IMR-90 (cell line): ENCODE measurements at regions not wholly inside any gene's neighbourhood (a gene's known extent, or its start where the extent isn't known, plus 50 kb on each side); places are given as distances from the start of the nearest gene placed in this dataset.

Experiments used
- ATAC-seq: fragments of 200-7000 bp; cut with Tn5 transposase; 2 replicates; pipeline ENCODE4 v1.9.1; 2020; ENCODE audit warnings: low read depth, mild to moderate bottlenecking, moderate library complexity
- BruUV-seq: library from RNA; stranded (reverse); fragments of 400-500 nt; replicated peaks from 2 replicates; lab custom pipeline; 2021; lab: Mats Ljungman, UMichigan
- CTCF ChIA-PET: fragments of 300-600 bp; formaldehyde crosslinking; extraction: SDS; loops from one replicate; lab custom pipeline; 2021; ENCODE audit warnings: antibody characterized with exemption; lab: Yijun Ruan, JAX
- POLR2A ChIA-PET: fragments of 300-600 bp; sonication (Branson Sonifier 250); formaldehyde crosslinking; loops from one replicate; lab custom pipeline; 2022; ENCODE audit warnings: antibody characterized with exemption; ENCODE audit not compliant: unreplicated experiment; lab: Charles Lee
- DNase-seq: peaks from one replicate; pipeline ENCODE4 v3.0.0; 2013
- H2AFZ ChIP-seq: replicated peaks from 2 replicates; pipeline ENCODE3; 2013; ENCODE audit warnings: low read length, mild to moderate bottlenecking; ENCODE audit not compliant: poor library complexity
- H2AK5ac ChIP-seq: 2 replicates; pipeline ENCODE4 v1.6.1; 2013; ENCODE audit warnings: low read depth, low read length, inconsistent platforms
- H2AK9ac ChIP-seq: replicated peaks from 2 replicates; pipeline ENCODE3; 2013; ENCODE audit warnings: mild to moderate bottlenecking, low read depth, low read length, moderate library complexity; ENCODE audit not compliant: poor library complexity
- H2BK120ac ChIP-seq: 2 replicates; pipeline ENCODE4 v1.6.1; 2013; ENCODE audit warnings: low read depth, low read length, inconsistent platforms
- H2BK15ac ChIP-seq: 3 replicates; pipeline ENCODE4 v1.6.1; 2013; ENCODE audit warnings: low read depth, low read length, inconsistent platforms
- H2BK20ac ChIP-seq: 2 replicates; pipeline ENCODE4 v1.6.1; 2013; ENCODE audit warnings: low read depth, mild to moderate bottlenecking, inconsistent platforms, low read length, moderate library complexity
- H2BK5ac ChIP-seq: 2 replicates; pipeline ENCODE4 v1.6.1; 2013; ENCODE audit warnings: mild to moderate bottlenecking, low read depth, low read length, inconsistent platforms; ENCODE audit not compliant: poor library complexity, severe bottlenecking
- H3K14ac ChIP-seq: replicated peaks from 2 replicates; pipeline ENCODE4 v1.6.1; 2013; ENCODE audit warnings: low read depth, low read length, inconsistent platforms
- H3K18ac ChIP-seq: 2 replicates; pipeline ENCODE4 v1.6.1; 2013; ENCODE audit warnings: low read depth, low read length, control low read depth
- H3K23ac ChIP-seq: 2 replicates; pipeline ENCODE4 v1.6.1; 2013; ENCODE audit warnings: low read depth, low read length, inconsistent platforms
- H3K27ac ChIP-seq: 2 replicates; pipeline ENCODE4 v1.5.1; 2013; ENCODE audit warnings: mild to moderate bottlenecking, control low read depth, low read length; ENCODE audit not compliant: insufficient read depth
- H3K27me3 ChIP-seq: 2 replicates; pipeline ENCODE4 v1.6.1; 2013; ENCODE audit warnings: low read length; ENCODE audit not compliant: control insufficient read depth, insufficient read depth
- H3K36me3 ChIP-seq: 2 replicates; pipeline ENCODE4 v1.6.1; 2013; ENCODE audit warnings: low read length, mixed read lengths; ENCODE audit not compliant: control insufficient read depth, insufficient read depth
- H3K4ac ChIP-seq: 2 replicates; pipeline ENCODE4 v1.6.1; 2013; ENCODE audit warnings: low read depth, low read length, inconsistent platforms
- H3K4me1 ChIP-seq: 2 replicates; pipeline ENCODE4 v1.6.1; 2013; ENCODE audit warnings: low read length, mixed read lengths; ENCODE audit not compliant: control insufficient read depth, insufficient read depth
- H3K4me2 ChIP-seq: 2 replicates; pipeline ENCODE4 v1.6.1; 2013; ENCODE audit warnings: low read depth, mild to moderate bottlenecking, control low read depth, low read length, moderate library complexity
- H3K4me3 ChIP-seq: 2 replicates; pipeline ENCODE4 v1.5.1; 2013; ENCODE audit warnings: low read depth, mild to moderate bottlenecking, control low read depth, low read length, moderate library complexity; ENCODE audit not compliant: insufficient read depth
- H3K56ac ChIP-seq: 2 replicates; pipeline ENCODE4 v1.6.1; 2013; ENCODE audit warnings: low read length, inconsistent platforms; ENCODE audit not compliant: insufficient read depth; ENCODE audit errors: extremely low read depth
- H3K79me1 ChIP-seq, 2 experiments: 2 replicates each; pipeline ENCODE4 v1.6.1; 2013; ENCODE audit warnings: low read length in 2 of 2, inconsistent platforms in 1 of 2, low read depth in 1 of 2
- H3K9ac ChIP-seq: 2 replicates; pipeline ENCODE4 v1.6.1; 2013; ENCODE audit warnings: low read depth, low read length, control low read depth
- H3K9me1 ChIP-seq: 2 replicates; pipeline ENCODE4 v1.6.1; 2013; ENCODE audit warnings: low read length, inconsistent platforms; ENCODE audit not compliant: insufficient read depth
- H3K9me3 ChIP-seq: 2 replicates; pipeline ENCODE4 v1.6.1; 2013; ENCODE audit warnings: low read length; ENCODE audit not compliant: control insufficient read depth, insufficient read depth
- H4K20me1 ChIP-seq: 2 replicates; pipeline ENCODE4 v1.6.1; 2013; ENCODE audit warnings: low read length, inconsistent platforms; ENCODE audit not compliant: insufficient read depth
- H4K5ac ChIP-seq: 2 replicates; pipeline ENCODE4 v1.6.1; 2013; ENCODE audit warnings: mild to moderate bottlenecking, low read depth, low read length, control low read depth
- H4K8ac ChIP-seq, 2 experiments: 2 replicates each; pipeline ENCODE4 v1.6.1; 2013; ENCODE audit warnings: low read depth in 2 of 2, low read length in 2 of 2, control low read depth in 1 of 2, inconsistent platforms in 1 of 2
- H4K91ac ChIP-seq: 2 replicates; pipeline ENCODE4 v1.6.1; 2013; ENCODE audit warnings: low read depth, low read length, inconsistent platforms; ENCODE audit not compliant: insufficient read depth
- BHLHE40 ChIP-seq: fragments of 150-350 bp; IDR thresholded peaks from 2 replicates; pipeline ENCODE4 v1.6.1; 2016; ENCODE audit warnings: mild to moderate bottlenecking, low read depth, low read length
- MAZ ChIP-seq: IDR thresholded peaks from 2 replicates; pipeline ENCODE4 v1.6.1; 2012; ENCODE audit warnings: low read depth, mild to moderate bottlenecking, low read length, improper control_type of control experiment, moderate library complexity, borderline replicate concordance
- WGBS, 2 experiments: methylation state at CpG; one replicate each; pipeline versions ENCODE4 v1.1.5 to v1.1.7; 2013; ENCODE audit warnings: missing lambda C conversion rate in 2 of 2; ENCODE audit not compliant: insufficient read length in 1 of 2; ENCODE audit errors: extremely low coverage in 2 of 2; 5-methylcytosine and 5-hydroxymethylcytosine counted together
- dilution Hi-C: fragments of 300-500 bp; cut with HindIII; formaldehyde crosslinking; loops from one replicate; pipeline ENCODE4 v1.14.3; 2018; ENCODE audit warnings: low sequenced_read_pairs; ENCODE audit not compliant: unreplicated experiment
- in situ Hi-C: fragments of 300-500 bp; cut with MboI; formaldehyde crosslinking; loops from 3 replicates; pipeline ENCODE4 v1.14.3; 2019; ENCODE audit warnings: low sequenced_read_pairs, inconsistent platforms, mixed read lengths
- intact Hi-C: fragments of 100-400 bp; cut with micrococcal nuclease; formaldehyde crosslinking; loops from 2 replicates; pipeline ENCODE4 v1.10.0; 2022

DNA sequence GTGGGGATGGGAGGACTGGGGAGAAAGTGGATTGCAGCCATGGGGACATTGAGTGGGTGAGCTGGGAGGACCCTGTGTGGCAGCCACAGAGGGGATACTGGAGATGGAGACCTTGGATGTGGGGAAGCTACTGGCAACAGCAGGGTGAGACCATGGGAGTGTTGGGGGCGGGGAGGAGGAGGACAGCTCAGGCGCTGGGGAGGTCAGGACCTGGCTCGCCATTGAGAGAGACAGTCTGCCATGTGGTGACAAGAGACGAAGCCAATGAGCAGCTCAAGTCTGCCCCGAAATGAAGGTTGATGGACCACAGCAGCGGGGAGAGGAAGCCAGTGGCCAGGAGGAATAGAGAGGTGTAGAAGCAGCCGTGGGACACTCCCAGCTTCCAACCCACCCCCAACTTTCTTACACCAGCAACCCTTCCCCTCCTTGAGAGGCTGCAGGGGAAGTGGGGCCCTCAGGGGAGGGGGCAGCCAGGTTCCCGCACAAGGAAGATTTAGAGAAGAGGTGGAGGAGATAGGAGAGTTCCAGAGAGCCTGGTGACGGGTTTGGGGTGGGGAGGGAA is 118.1 kb downstream of the ASB7 start:
- no peak overlapping the region for H3K9ac ChIP-seq

More for the DNA sequence above, 118.1 kb downstream of the ASB7 start:
- no TSS peak for BruUV-seq
- in situ Hi-C loops, result loop anchor here (25.0 kb wide), 1 partner anchor 542 kb away; the partner anchor contains the start of gene CHSY1
- TF ChIP-seq MAZ (no peak), BHLHE40 (no peak)
- DNase-seq, result no peak
- ChIA-PET POLR2A (no interaction called here), CTCF (interaction anchor here (1.8 kb wide), 1 partner anchor 153 kb away, joined by 5 read pairs; no protein-coding TSS in a partner anchor)
- peak overlapping the region; percentile 98 for H3K23ac ChIP-seq
- peak overlapping the region; percentile 99 for H4K91ac ChIP-seq
- H2BK20ac ChIP-seq, result peak overlapping the region; percentile 97
- H3K36me3 ChIP-seq, result no peaks in the 10 kb centered on the region
- H2BK120ac ChIP-seq, result peak overlapping the region; percentile 99
- H4K8ac ChIP-seq, result peak overlapping the region; percentile 38 to 95
- H3K9me3 ChIP-seq, result no peaks in the 10 kb centered on the region
- peak overlapping the region; percentile 92 for H3K14ac ChIP-seq
- H2AK5ac ChIP-seq, result peak overlapping the region; percentile 98
- H2BK15ac ChIP-seq, result peak overlapping the region; percentile 96
- H2BK5ac ChIP-seq, result peak overlapping the region; percentile 97
- H3K27ac ChIP-seq, result peak overlapping the region; percentile 74
- H3K27me3 ChIP-seq, result no peaks in the 10 kb centered on the region
- peak overlapping the region; percentile 95 for H2AFZ ChIP-seq
- H4K5ac ChIP-seq, result peak overlapping the region; percentile 89
- WGBS, 2 experiments, result 72% methylated on average over 2 of the region's 9 CpGs; no CpG with 5 or more reads in 1 of the 2 experiments
- intact Hi-C loops, result loop anchor here (5.0 kb wide), 1 partner anchor 287 kb away; no protein-coding TSS in a partner anchor
- H3K4ac ChIP-seq, result peak overlapping the region; percentile 99
- peak overlapping the region; percentile 96 for H2AK9ac ChIP-seq
- H3K79me1 ChIP-seq, result peaks cover 0 to 11% of the 10 kb centered on the region in 2 experiments; a peak in 1 of 4 replicates
- H3K18ac ChIP-seq, result peak overlapping the region; percentile 93
- peaks cover 8% of the 10 kb centered on the region for H4K20me1 ChIP-seq
- H3K9me1 ChIP-seq, result peaks cover 35% of the 10 kb centered on the region
- dilution Hi-C loops, result no loop called here
- ATAC-seq, result no peak
- no peak overlapping the region for H3K56ac ChIP-seq
- peak overlapping the region; percentile 73; the same call in 1 of the 2 replicates for H3K4me2 ChIP-seq
- H3K4me1 ChIP-seq, result peaks cover 28% of the 10 kb centered on the region
- no peak overlapping the region for H3K4me3 ChIP-seq
